HCT116 (cell line): ENCODE measurements at regions not wholly inside any gene's neighbourhood (a gene's known extent, or its start where the extent isn't known, plus 50 kb on each side); places are given as distances from the start of the nearest gene placed in this dataset.

ENCODE experiments used
- ATAC-seq: fragments of 200-7000 bp; cut with Tn5 transposase; 2 replicates; pipeline ENCODE4 v1.9.1; 2020; ENCODE audit warnings: mild to moderate bottlenecking, moderate library complexity
- BruUV-seq: library from RNA; stranded (reverse); fragments of 400-500 nt; replicated peaks from 2 replicates; lab custom pipeline; 2021; lab: Mats Ljungman, UMichigan
- CTCF ChIA-PET: fragments of 300-600 bp; sonication (Branson Sonifier 250); formaldehyde crosslinking; loops from one replicate; lab custom pipeline; 2021; ENCODE audit warnings: antibody characterized with exemption; lab: Charles Lee
- POLR2A ChIA-PET: fragments of 300-600, 350-600 bp; sonication (Branson Sonifier 250); formaldehyde crosslinking; loops from one replicate; lab custom pipeline; 2021; ENCODE audit warnings: antibody characterized with exemption; lab: Charles Lee
- RAD21 ChIA-PET, 2 experiments: fragments of 300-600 bp; sonication (Branson Sonifier 250); formaldehyde crosslinking; loops; one replicate each; lab custom pipeline; 2023; ENCODE audit warnings: low total read pairs in 2 of 2; ENCODE audit not compliant: uncharacterized antibody in 2 of 2, unreplicated experiment in 2 of 2, low non-redundant PET in 1 of 2; lab: Charles Lee
- DNase-seq: peaks from one replicate; pipeline ENCODE4 v3.0.0-alpha.2; 2010; ENCODE audit warnings: low read depth, low spot score
- H2AFZ ChIP-seq: fragments of 200-600 bp; shearing (Covaris generic), sonication (generic); 2 replicates; pipeline ENCODE4 v1.6.1; 2017; ENCODE audit warnings: low read depth, mixed run types, mixed read lengths, antibody characterized with exemption, low read length; ENCODE audit not compliant: poor library complexity, severe bottlenecking
- H3K27ac ChIP-seq: 2 replicates; pipeline ENCODE4 v1.5.1; 2012; ENCODE audit warnings: low read depth, low read length
- H3K27me3 ChIP-seq: fragments of 200-600 bp; sonication (generic); 2 replicates; pipeline ENCODE4 v1.6.1; 2016; ENCODE audit warnings: mixed run types, low read length, mixed read lengths; ENCODE audit not compliant: insufficient read depth
- H3K36me3 ChIP-seq, 2 experiments: fragments of 200-500 bp in 1 of 2; fragments of 200-600 bp in 1 of 2; sonication (Bioruptor generic) in 1 of 2; sonication (generic) in 1 of 2; 2 replicates each; pipeline versions ENCODE4 v1.5.1 to v1.6.1; 2014 to 2016; ENCODE audit warnings: low read length in 2 of 2, inconsistent platforms in 1 of 2, mixed read lengths in 1 of 2, mixed run types in 1 of 2; ENCODE audit not compliant: insufficient read depth in 2 of 2, control insufficient read depth in 1 of 2
- H3K4me1 ChIP-seq, 2 experiments: fragments of 200-600 bp in 1 of 2; sonication (generic) in 1 of 2; 2 replicates each; pipeline versions ENCODE4 v1.5.1 to v1.6.1; 2012 to 2017; ENCODE audit warnings: low read length in 2 of 2, inconsistent platforms in 1 of 2, mild to moderate bottlenecking in 1 of 2, mixed read lengths in 1 of 2, mixed run types in 1 of 2, moderate library complexity in 1 of 2; ENCODE audit not compliant: insufficient read depth in 2 of 2, control insufficient read depth in 1 of 2
- H3K4me2 ChIP-seq: fragments of 200-600 bp; sonication (generic); 2 replicates; pipeline ENCODE4 v1.6.1; 2017; ENCODE audit warnings: mixed run types, low read length, mixed read lengths
- H3K4me3 ChIP-seq, 2 experiments: fragments of 200-600 bp in 1 of 2; sonication (generic) in 1 of 2; replicated peaks in 1 of 2; 2 replicates each; pipeline ENCODE4 v1.5.1; 2011 to 2016; ENCODE audit warnings: low read length in 2 of 2, control low read depth in 1 of 2, low read depth in 1 of 2, mild to moderate bottlenecking in 1 of 2, mixed read lengths in 1 of 2, mixed run types in 1 of 2
- H3K79me2 ChIP-seq: fragments of 200-600 bp; sonication (generic); 2 replicates; pipeline ENCODE4 v1.6.1; 2017; ENCODE audit warnings: mild to moderate bottlenecking, mixed run types, low read length, moderate library complexity, mixed read lengths; ENCODE audit not compliant: insufficient read depth
- H3K9ac ChIP-seq: fragments of 200-600 bp; sonication (generic); 2 replicates; pipeline ENCODE4 v1.6.1; 2016; ENCODE audit warnings: low read length, mixed read lengths
- H3K9me2 ChIP-seq: fragments of 200-600 bp; sonication (generic), shearing (Covaris generic); 2 replicates; pipeline ENCODE4 v1.6.1; 2017; ENCODE audit warnings: mixed run types, mild to moderate bottlenecking, moderate library complexity; ENCODE audit not compliant: insufficient read depth
- H3K9me3 ChIP-seq, 2 experiments: fragments of 200-500 bp in 1 of 2; fragments of 200-600 bp in 1 of 2; sonication (Bioruptor generic) in 1 of 2; sonication (generic) in 1 of 2; 2 replicates each; pipeline ENCODE4 v1.6.1; 2014 to 2017; ENCODE audit warnings: low read length in 2 of 2, mixed read lengths in 2 of 2, inconsistent platforms in 1 of 2, low read depth in 1 of 2, mild to moderate bottlenecking in 1 of 2, mixed run types in 1 of 2, moderate library complexity in 1 of 2; ENCODE audit not compliant: control insufficient read depth in 1 of 2, insufficient read depth in 1 of 2
- H4K20me1 ChIP-seq: fragments of 200-600 bp; sonication (generic), shearing (Covaris generic); 2 replicates; pipeline ENCODE4 v1.6.1; 2017; ENCODE audit warnings: mixed run types, mild to moderate bottlenecking, moderate library complexity; ENCODE audit not compliant: insufficient read depth
- ATF3 ChIP-seq: IDR thresholded peaks from 2 replicates; pipeline ENCODE4 v1.6.1; 2012
- CEBPB ChIP-seq: IDR thresholded peaks from 2 replicates; pipeline ENCODE4 v1.6.1; 2012; ENCODE audit warnings: low read depth
- EGR1 ChIP-seq: IDR thresholded peaks from 2 replicates; pipeline ENCODE4 v1.6.1; 2012; ENCODE audit warnings: low read depth
- ELF1 ChIP-seq: IDR thresholded peaks from 2 replicates; pipeline ENCODE4 v1.6.1; 2012; ENCODE audit warnings: low read depth, borderline replicate concordance
- EZH2 ChIP-seq: fragments of 200-600 bp; sonication (generic); IDR thresholded peaks from 2 replicates; pipeline ENCODE4 v1.6.1; 2017; ENCODE audit warnings: antibody characterized with exemption, mixed run types
- EZH2phosphoT487 ChIP-seq: fragments of 200-600 bp; IDR thresholded peaks from 2 replicates; pipeline ENCODE4 v1.6.1; 2018; ENCODE audit warnings: antibody characterized with exemption, borderline replicate concordance
- FOSL1 ChIP-seq: IDR thresholded peaks from 2 replicates; pipeline ENCODE4 v1.6.1; 2012; ENCODE audit warnings: low read depth
- JUND ChIP-seq: IDR thresholded peaks from 2 replicates; pipeline ENCODE4 v1.6.1; 2012
- MAX ChIP-seq: IDR thresholded peaks from 2 replicates; pipeline ENCODE4 v1.6.1; 2012
- POLR2A ChIP-seq: IDR thresholded peaks from 2 replicates; pipeline ENCODE4 v1.7.0; 2011; ENCODE audit warnings: borderline replicate concordance; ENCODE audit not compliant: insufficient read depth, insufficient read length; ENCODE audit errors: extremely low read depth
- POLR2AphosphoS5 ChIP-seq: IDR thresholded peaks from 2 replicates; pipeline ENCODE4 v1.6.1; 2011; ENCODE audit warnings: mild to moderate bottlenecking, low read depth, low read length, moderate library complexity
- REST ChIP-seq: IDR thresholded peaks from 2 replicates; pipeline ENCODE4 v1.6.1; 2012; ENCODE audit warnings: low read depth
- SIN3A ChIP-seq: IDR thresholded peaks from 2 replicates; pipeline ENCODE4 v1.6.1; 2012; ENCODE audit warnings: low read depth
- SP1 ChIP-seq: IDR thresholded peaks from 2 replicates; pipeline ENCODE4 v1.6.1; 2012; ENCODE audit warnings: low read depth
- SRF ChIP-seq: IDR thresholded peaks from 2 replicates; pipeline ENCODE4 v1.6.1; 2012; ENCODE audit warnings: low read depth
- TCF7L2 ChIP-seq: IDR thresholded peaks from 2 replicates; pipeline ENCODE4 v1.7.0; 2011; ENCODE audit warnings: borderline replicate concordance, inconsistent platforms; ENCODE audit not compliant: insufficient read depth, insufficient read length; ENCODE audit errors: extremely low read depth
- YY1 ChIP-seq: IDR thresholded peaks from 2 replicates; pipeline ENCODE4 v1.6.1; 2011; ENCODE audit warnings: low read length, low read depth, moderate library complexity, mild to moderate bottlenecking; ENCODE audit not compliant: insufficient replicate concordance; ENCODE audit errors: extremely low read depth
- ZBTB33 ChIP-seq: IDR thresholded peaks from 2 replicates; pipeline ENCODE4 v1.6.1; 2011; ENCODE audit warnings: mild to moderate bottlenecking, low read length, moderate library complexity; ENCODE audit not compliant: insufficient replicate concordance; ENCODE audit errors: extremely low read depth
- ZNF274 ChIP-seq: fragments of 200-500 bp; sonication (Bioruptor generic); IDR thresholded peaks from 2 replicates; pipeline ENCODE4 v1.6.1; 2014; ENCODE audit warnings: mild to moderate bottlenecking, low read depth, low read length, inconsistent platforms
- intact Hi-C: fragments of 100-400 bp; cut with micrococcal nuclease; formaldehyde crosslinking; loops from 2 replicates; pipeline ENCODE4 v1.10.0; 2022

GRCh38 chr1:10918531-10918930, 93.9 kb upstream of the TARDBP start:
- no peaks in the 10 kb centered on the region for H3K4me1 ChIP-seq
- no peak overlapping the region for H3K4me2 ChIP-seq
- ChIA-PET POLR2A (interaction anchor here (1.3 kb wide), 1 partner anchor 18 kb away, joined by 6 read pairs; no protein-coding TSS in a partner anchor), CTCF (no interaction called here)
- H3K9ac ChIP-seq, result no peak overlapping the region
- BruUV-seq, result no TSS peak
- no peak for DNase-seq
- H3K9me2 ChIP-seq, result no peaks in the 10 kb centered on the region
- no peak for ATAC-seq
- H3K27me3 ChIP-seq, result 0 out of 2 replicates have a peak, but pooled peaks cover 6% of the 10 kb centered on the region
- TF ChIP-seq ZBTB33, result no peak
- TF ChIP-seq FOSL1, result no peak
- TF ChIP-seq SP1, result no peak
- TF ChIP-seq CEBPB, result no peak
- no peak for TF ChIP-seq EZH2phosphoT487
- no peak for TF ChIP-seq POLR2AphosphoS5
- TF ChIP-seq REST, result no peak
- TF ChIP-seq ZNF274, result no peak
- TF ChIP-seq ELF1, result no peak
- no peak for TF ChIP-seq JUND
- TF ChIP-seq ATF3, result no peak
- TF ChIP-seq MAX, result no peak
- TF ChIP-seq EGR1, result no peak
- TF ChIP-seq EZH2, result no peak
- no peak for TF ChIP-seq YY1
- no peak for TF ChIP-seq SIN3A
- no peak for TF ChIP-seq TCF7L2
- TF ChIP-seq POLR2A, result no peak
- no peak for TF ChIP-seq SRF
- TF ChIP-seq, all 23 proteins: peak for 0
- Histone ChIP-seq H4K20me1 (no peaks in the 10 kb centered on the region), H3K36me3 (no peaks in the 10 kb centered on the region), H3K9me3 (no peaks in the 10 kb centered on the region), H3K27ac (no peak overlapping the region), H2AFZ (no peak overlapping the region), H3K79me2 (no peaks in the 10 kb centered on the region), H3K4me3 (no peak overlapping the region)
- intact Hi-C loops, result no loop called here
- RAD21 ChIA-PET, result no interaction called here
